Smooth muscle cell (in vitro differentiated cells): ENCODE measurements at regions not wholly inside any gene's neighbourhood (a gene's known extent, or its start where the extent isn't known, plus 50 kb on each side); places are given as distances from the start of the nearest gene placed in this dataset.
A peak's percentile ranks its signal among the peaks of the same experiment; 100 is the strongest.

Experiments
- DNase-seq: peaks from one replicate; lab custom pipeline; 2025; ENCODE audit not compliant: unreplicated experiment; lab: John Stamatoyannopoulos, UW
- H2AFZ ChIP-seq: fragments of 200-600 bp; sonication (generic); 2 replicates; pipeline ENCODE4 v1.6.0; 2016; ENCODE audit warnings: antibody characterized with exemption, low read depth, mild to moderate bottlenecking
- H3F3A ChIP-seq: fragments of 200-600 bp; sonication (generic); 2 replicates; pipeline ENCODE4 v1.6.0; 2017; ENCODE audit warnings: antibody characterized with exemption, low read depth
- H3K27ac ChIP-seq: fragments of 200-600 bp; sonication (generic); 2 replicates; pipeline ENCODE4 v1.5.1; 2016; ENCODE audit warnings: low read depth, mild to moderate bottlenecking
- H3K27me3 ChIP-seq: fragments of 200-600 bp; sonication (generic); 2 replicates; pipeline ENCODE4 v1.6.1; 2016; ENCODE audit warnings: low read depth, mild to moderate bottlenecking
- H3K36me3 ChIP-seq: fragments of 200-600 bp; sonication (generic); 2 replicates; pipeline ENCODE4 v1.5.1; 2016; ENCODE audit warnings: low read depth
- H3K4me1 ChIP-seq: fragments of 200-600 bp; sonication (generic); 2 replicates; pipeline ENCODE4 v1.5.1; 2016; ENCODE audit warnings: low read depth
- H3K4me2 ChIP-seq: fragments of 200-600 bp; sonication (generic); 2 replicates; pipeline ENCODE4 v1.6.0; 2016; ENCODE audit warnings: mild to moderate bottlenecking
- H3K4me3 ChIP-seq: fragments of 200-600 bp; sonication (generic); 2 replicates; pipeline ENCODE4 v1.5.1; 2016; ENCODE audit warnings: mild to moderate bottlenecking
- H3K79me2 ChIP-seq: fragments of 200-600 bp; sonication (generic); 2 replicates; pipeline ENCODE4 v1.6.0; 2016; ENCODE audit warnings: low read depth, mild to moderate bottlenecking
- H3K9ac ChIP-seq: fragments of 200-600 bp; sonication (generic); 2 replicates; pipeline ENCODE4 v1.6.0; 2016; ENCODE audit warnings: low read depth
- H3K9me3 ChIP-seq: fragments of 200-600 bp; sonication (generic); replicated peaks from 2 replicates; pipeline ENCODE4 v1.5.1; 2016; ENCODE audit warnings: low read depth
- H4K20me1 ChIP-seq: fragments of 200-600 bp; sonication (generic); 2 replicates; pipeline ENCODE4 v1.6.0; 2016; ENCODE audit warnings: low read depth
- WGBS: methylation state at CpG from one replicate; pipeline ENCODE4 v1.1.7; 2016; ENCODE audit warnings: low lambda C conversion rate; 5-methylcytosine and 5-hydroxymethylcytosine counted together
- TF ChIP-seq, protein P1 (sequence below): fragments of 200-600 bp; sonication (generic); IDR thresholded peaks from 2 replicates; pipeline ENCODE4 v1.5.1; 2017; ENCODE audit warnings: borderline replicate concordance, mild to moderate bottlenecking, antibody characterized with exemption; ENCODE audit not compliant: insufficient read depth, poor library complexity, severe bottlenecking

DNA sequence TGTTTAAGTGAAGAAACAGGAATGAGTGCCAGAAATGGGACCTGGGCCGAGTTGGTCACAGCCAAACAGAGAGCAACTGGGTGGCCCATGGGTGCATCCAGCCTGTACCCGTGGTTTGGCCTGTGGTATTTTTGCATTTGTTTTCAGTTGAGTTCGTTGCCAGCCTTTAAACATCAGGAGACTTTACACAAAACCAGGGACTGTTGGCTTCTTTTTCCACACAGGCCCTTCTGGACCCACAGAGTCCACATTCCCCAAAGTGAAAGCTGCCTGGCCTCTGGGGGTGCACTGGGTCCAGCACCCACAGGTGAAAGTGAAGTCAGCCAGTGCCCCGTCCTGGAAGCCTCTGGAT lies 54.1 kb upstream of the TNS3 start:
- H3K4me1 ChIP-seq: peaks cover 25% of the 10 kb centered on the region
- H3K9me3 ChIP-seq: no peaks in the 10 kb centered on the region
- H3K27ac ChIP-seq: peak overlapping the region; percentile 31
- no peaks in the 10 kb centered on the region for H3K36me3 ChIP-seq
- H3K9ac ChIP-seq: no peak overlapping the region
- peak overlapping the region; percentile 73 for H3K4me2 ChIP-seq
- no peaks in the 10 kb centered on the region for H3K79me2 ChIP-seq
- H4K20me1 ChIP-seq: no peaks in the 10 kb centered on the region
- DNase-seq: no peak
- H3K4me3 ChIP-seq: no peak overlapping the region
- TF ChIP-seq, protein P1, sequence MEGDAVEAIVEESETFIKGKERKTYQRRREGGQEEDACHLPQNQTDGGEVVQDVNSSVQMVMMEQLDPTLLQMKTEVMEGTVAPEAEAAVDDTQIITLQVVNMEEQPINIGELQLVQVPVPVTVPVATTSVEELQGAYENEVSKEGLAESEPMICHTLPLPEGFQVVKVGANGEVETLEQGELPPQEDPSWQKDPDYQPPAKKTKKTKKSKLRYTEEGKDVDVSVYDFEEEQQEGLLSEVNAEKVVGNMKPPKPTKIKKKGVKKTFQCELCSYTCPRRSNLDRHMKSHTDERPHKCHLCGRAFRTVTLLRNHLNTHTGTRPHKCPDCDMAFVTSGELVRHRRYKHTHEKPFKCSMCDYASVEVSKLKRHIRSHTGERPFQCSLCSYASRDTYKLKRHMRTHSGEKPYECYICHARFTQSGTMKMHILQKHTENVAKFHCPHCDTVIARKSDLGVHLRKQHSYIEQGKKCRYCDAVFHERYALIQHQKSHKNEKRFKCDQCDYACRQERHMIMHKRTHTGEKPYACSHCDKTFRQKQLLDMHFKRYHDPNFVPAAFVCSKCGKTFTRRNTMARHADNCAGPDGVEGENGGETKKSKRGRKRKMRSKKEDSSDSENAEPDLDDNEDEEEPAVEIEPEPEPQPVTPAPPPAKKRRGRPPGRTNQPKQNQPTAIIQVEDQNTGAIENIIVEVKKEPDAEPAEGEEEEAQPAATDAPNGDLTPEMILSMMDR: no peak
- H3F3A ChIP-seq: peaks cover 6% of the 10 kb centered on the region
- H2AFZ ChIP-seq: peak overlapping the region; percentile 74
- WGBS: 63% methylated on average over 4 of the region's 4 CpGs
- H3K27me3 ChIP-seq: no peaks in the 10 kb centered on the region

DNA sequence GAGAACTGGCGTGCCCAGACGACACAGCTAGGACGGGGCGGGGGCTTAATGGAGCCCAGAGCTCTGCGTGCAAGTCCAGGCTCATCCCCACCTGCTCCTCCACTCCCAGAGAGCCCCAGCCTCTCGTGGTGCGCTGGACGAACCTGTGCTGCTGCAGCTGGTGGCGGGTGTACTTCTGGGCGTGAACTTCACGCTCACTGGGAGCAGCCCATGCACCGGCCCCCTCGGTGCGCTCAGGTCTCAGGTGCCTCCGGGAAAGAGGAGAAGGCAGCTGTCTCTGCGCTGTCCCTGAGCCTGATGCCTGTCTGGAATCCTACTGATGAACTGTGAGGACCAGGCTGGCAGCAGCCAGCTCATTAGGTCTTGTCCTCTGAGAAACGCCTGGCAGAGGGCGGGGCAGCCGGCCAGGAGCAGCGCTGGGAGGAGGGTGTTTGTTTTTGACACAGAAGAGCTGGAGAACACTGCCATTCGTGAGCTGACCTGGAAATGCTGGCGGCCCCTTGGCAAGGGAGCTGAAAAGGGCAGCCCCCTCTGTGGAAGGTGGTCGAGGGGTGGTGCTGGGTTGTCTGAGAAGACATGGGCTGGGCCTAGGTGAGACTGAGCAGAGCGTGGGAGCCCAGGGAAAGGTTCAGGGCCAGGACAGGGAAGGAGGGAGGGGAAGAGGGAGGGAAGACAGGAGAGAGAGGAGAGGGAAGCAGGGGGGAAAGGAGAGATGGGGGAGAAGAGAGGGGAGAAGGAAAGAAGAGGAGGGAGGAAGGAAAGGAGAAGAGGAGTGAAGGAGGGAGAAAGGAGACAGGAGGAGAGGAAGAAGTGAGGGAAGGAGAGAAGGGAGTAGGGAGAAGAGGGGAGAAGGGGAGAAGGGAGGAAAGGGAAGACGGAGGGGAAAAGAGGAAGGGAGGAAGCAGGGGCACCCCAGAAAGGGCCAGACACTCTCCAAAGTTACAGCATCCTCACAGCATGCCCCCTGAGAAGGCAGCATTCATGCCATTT lies 53.5 kb upstream of the TNS3 start:
- Histone ChIP-seq H3K4me2 (peak overlapping the region; percentile 26), H2AFZ (no peak overlapping the region), H3K4me3 (no peak overlapping the region), H3K9ac (no peak overlapping the region), H3K79me2 (no peaks in the 10 kb centered on the region), H3K27ac (no peak overlapping the region), H3K9me3 (no peaks in the 10 kb centered on the region), H3K4me1 (peaks cover 18% of the 10 kb centered on the region), H3K36me3 (no peaks in the 10 kb centered on the region), H3F3A (peaks cover 6% of the 10 kb centered on the region), H4K20me1 (no peaks in the 10 kb centered on the region), H3K27me3 (no peaks in the 10 kb centered on the region)
- DNase-seq: no peak
- TF ChIP-seq, protein P1: no peak
- WGBS: 65% methylated on average over 25 of the region's 25 CpGs

DNA sequence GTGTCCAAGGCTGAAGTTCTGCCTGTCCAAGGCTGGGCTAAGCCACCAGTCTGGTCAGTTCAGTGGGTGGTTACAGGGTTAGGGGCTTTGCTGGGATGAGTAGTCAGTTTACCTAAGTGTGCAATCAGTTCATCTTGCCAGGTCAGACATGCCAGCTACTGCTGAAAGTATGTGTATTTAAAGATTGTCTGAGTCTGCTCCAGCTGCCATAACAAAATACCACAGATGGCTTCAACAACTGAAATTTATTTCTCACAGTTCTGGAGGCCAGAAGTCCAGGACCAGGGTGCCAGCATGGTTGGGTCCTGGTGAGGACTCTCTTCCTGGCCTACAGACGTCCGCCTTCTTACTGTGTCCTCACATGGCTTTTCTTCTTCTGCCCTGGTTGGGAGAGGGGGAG lies 52.4 kb upstream of the TNS3 start:
- Histone ChIP-seq H4K20me1 (no peaks in the 10 kb centered on the region), H3K27ac (no peak overlapping the region), H3K4me3 (no peak overlapping the region), H3F3A (peaks cover 6% of the 10 kb centered on the region), H3K9ac (no peak overlapping the region), H3K36me3 (no peaks in the 10 kb centered on the region), H3K9me3 (no peaks in the 10 kb centered on the region), H3K79me2 (no peaks in the 10 kb centered on the region), H3K27me3 (no peaks in the 10 kb centered on the region), H2AFZ (no peak overlapping the region), H3K4me1 (peaks cover 14% of the 10 kb centered on the region), H3K4me2 (peak overlapping the region; percentile 29)
- TF ChIP-seq, protein P1: no peak
- no peak for DNase-seq
- WGBS: 88% methylated on average over 2 of the region's 2 CpGs

DNA sequence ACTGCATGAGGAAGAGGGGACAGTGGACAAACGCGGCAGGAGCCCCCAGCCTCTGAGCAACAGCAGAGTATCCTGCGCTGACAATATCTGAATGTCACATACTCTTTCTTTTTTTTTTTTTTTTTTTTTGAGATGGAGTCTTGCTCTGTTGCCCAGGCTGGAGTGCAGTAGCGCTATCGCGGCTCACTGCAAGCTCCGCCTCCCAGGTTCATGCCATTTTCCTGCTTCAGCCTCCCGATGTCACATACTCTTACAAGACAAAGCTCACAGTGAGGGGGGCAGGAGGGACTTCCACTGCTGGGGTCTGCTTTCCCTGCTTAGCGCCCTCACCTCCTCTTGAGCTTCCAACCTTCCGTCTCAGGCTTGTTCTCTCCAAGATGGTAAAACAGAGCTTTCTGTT lies 51.2 kb upstream of the TNS3 start:
- H3K4me1 ChIP-seq: peaks cover 14% of the 10 kb centered on the region
- no peak overlapping the region for H2AFZ ChIP-seq
- no peak overlapping the region for H3K9ac ChIP-seq
- 98% methylated on average over 10 of the region's 10 CpGs for WGBS
- H3K9me3 ChIP-seq: no peaks in the 10 kb centered on the region
- H3K27me3 ChIP-seq: no peaks in the 10 kb centered on the region
- H3K4me2 ChIP-seq: no peak overlapping the region
- H3K27ac ChIP-seq: no peak overlapping the region
- H3K4me3 ChIP-seq: no peak overlapping the region
- no peak for DNase-seq
- H3K79me2 ChIP-seq: no peaks in the 10 kb centered on the region
- no peaks in the 10 kb centered on the region for H3K36me3 ChIP-seq
- H4K20me1 ChIP-seq: no peaks in the 10 kb centered on the region
- TF ChIP-seq, protein P1: no peak
- peaks cover 6% of the 10 kb centered on the region for H3F3A ChIP-seq
